BE2C (cell line): ENCODE measurements at regions not wholly inside any gene's neighbourhood (a gene's known extent, or its start where the extent isn't known, plus 50 kb on each side); places are given as distances from the start of the nearest gene placed in this dataset.
A peak's percentile ranks its signal among the peaks of the same experiment; 100 is the strongest.
"Not testable (repeated sequence)": the region's sequence is repeated elsewhere in the genome, so short reads cannot be mapped to it uniquely, and the experiment has no call there.

ENCODE experiments used
- DNase-seq: peaks from one replicate; pipeline ENCODE4 v3.0.0-alpha.2; 2020
- H3K27me3 ChIP-seq: fragments of 250-450 bp; sonication (Bioruptor Pico); 2 replicates; pipeline ENCODE4 v1.5.1; 2020; ENCODE audit warnings: mild to moderate bottlenecking
- H3K36me3 ChIP-seq: fragments of 250-450 bp; sonication (Bioruptor Pico); 2 replicates; pipeline ENCODE4 v1.5.1; 2020; ENCODE audit warnings: mild to moderate bottlenecking
- H3K4me1 ChIP-seq: fragments of 250-450 bp; sonication (Bioruptor Pico); 2 replicates; pipeline ENCODE4 v1.5.1; 2020
- H3K4me3 ChIP-seq: 2 replicates; pipeline ENCODE4 v1.5.1; 2011; ENCODE audit warnings: low read depth, low read length
- H3K9me3 ChIP-seq: fragments of 250-450 bp; sonication (Bioruptor Pico); 2 replicates; pipeline ENCODE4 v1.5.1; 2020
- CTCF ChIP-seq: IDR thresholded peaks from 2 replicates; pipeline ENCODE4 v1.5.1; 2012; ENCODE audit warnings: mild to moderate bottlenecking, low read depth, low read length

- H3K4me3 ChIP-seq = no peak overlapping the region
- no peak for DNase-seq
- H3K4me1 ChIP-seq = no peaks in the 10 kb centered on the region
- H3K27me3 ChIP-seq = no peaks in the 10 kb centered on the region
- no peaks in the 10 kb centered on the region for H3K36me3 ChIP-seq
- H3K9me3 ChIP-seq = no peaks in the 10 kb centered on the region
- no peak for TF ChIP-seq CTCF
Measured at GRCh38 chr7:49613759-49614158, 159.7 kb upstream of the VWC2 start.

GRCh38 chr7:49614974-49615373, 158.5 kb upstream of the VWC2 start:
- H3K4me3 ChIP-seq, H3K36me3 ChIP-seq, H3K9me3 ChIP-seq, H3K4me1 ChIP-seq, DNase-seq, H3K27me3 ChIP-seq: not testable (repeated sequence)

- Histone ChIP-seq H3K4me1 (no peaks in the 10 kb centered on the region), H3K27me3 (no peaks in the 10 kb centered on the region), H3K36me3 (no peaks in the 10 kb centered on the region), H3K4me3 (no peak overlapping the region), H3K9me3 (no peaks in the 10 kb centered on the region)
- no peak for DNase-seq
- no peak for TF ChIP-seq CTCF
Measured at GRCh38 chr7:49618028-49618427, 155.4 kb upstream of the VWC2 start.

- no peak for TF ChIP-seq CTCF
- Histone ChIP-seq H3K4me1 (peaks cover 14% of the 10 kb centered on the region), H3K9me3 (no peaks in the 10 kb centered on the region), H3K36me3 (no peaks in the 10 kb centered on the region), H3K4me3 (no peak overlapping the region), H3K27me3 (no peaks in the 10 kb centered on the region)
- no peak for DNase-seq
Measured at GRCh38 chr7:49623943-49624342, 149.5 kb upstream of the VWC2 start.

- no peaks in the 10 kb centered on the region for H3K27me3 ChIP-seq
- DNase-seq = no peak
- no peaks in the 10 kb centered on the region for H3K36me3 ChIP-seq
- no peak for TF ChIP-seq CTCF
- H3K9me3 ChIP-seq = no peaks in the 10 kb centered on the region
- no peak overlapping the region for H3K4me3 ChIP-seq
- peaks cover 14% of the 10 kb centered on the region for H3K4me1 ChIP-seq
Measured at GRCh38 chr7:49624611-49625010, 148.8 kb upstream of the VWC2 start.

GRCh38 chr7:49630513-49630912, 142.9 kb upstream of the VWC2 start:
- no peak for TF ChIP-seq CTCF
- Histone ChIP-seq H3K9me3 (no peaks in the 10 kb centered on the region), H3K4me3 (no peak overlapping the region), H3K4me1 (peaks cover 24% of the 10 kb centered on the region), H3K27me3 (no peaks in the 10 kb centered on the region), H3K36me3 (no peaks in the 10 kb centered on the region)
- DNase-seq = peak; percentile 43
